ENCODE measurements at regions not wholly inside any gene's neighbourhood (a gene's known extent, or its start where the extent isn't known, plus 50 kb on each side); places are given as distances from the start of the nearest gene placed in this dataset.
"Not testable (repeated sequence)": the region's sequence is repeated elsewhere in the genome, so short reads cannot be mapped to it uniquely, and the experiment has no call there.

- DNase-seq, result no peak
- Mint-ChIP-seq H3K4me1 (no peaks in the 10 kb centered on the region), H3K4me3 (no peak overlapping the region), H3K27ac (no peak overlapping the region), H3K27me3 (peaks cover 23 to 27% of the 10 kb centered on the region in 2 donors), H3K9me3 (peaks cover 0 to 7% of the 10 kb centered on the region in 2 donors), H3K36me3 (no peaks in the 10 kb centered on the region)
- ATAC-seq (replicated peaks), result no peak
These were observed 577.6 kb downstream of the MATN1 start for GRCh38 chr1:30145723-30146303.

GRCh38 chr1:30144831-30145230 is 578.6 kb downstream of the MATN1 start:
- ATAC-seq (replicated peaks) (no peak), DNase-seq (no peak)
- Mint-ChIP-seq H3K9me3 (peaks cover 0 to 7% of the 10 kb centered on the region in 2 donors), H3K27me3 (peaks cover 23 to 27% of the 10 kb centered on the region in 2 donors), H3K4me3 (no peak overlapping the region), H3K36me3 (no peaks in the 10 kb centered on the region), H3K27ac (no peak overlapping the region), H3K4me1 (no peaks in the 10 kb centered on the region)

GRCh38 chr1:30143517-30143916 is 579.9 kb downstream of the MATN1 start:
- no peaks in the 10 kb centered on the region for H3K4me1 Mint-ChIP-seq
- H3K36me3 Mint-ChIP-seq, result no peaks in the 10 kb centered on the region
- ATAC-seq (replicated peaks) (no peak), DNase-seq (no peak)
- H3K9me3 Mint-ChIP-seq, result peaks cover 0 to 7% of the 10 kb centered on the region in 2 donors
- no peak overlapping the region for H3K27ac Mint-ChIP-seq
- H3K27me3 Mint-ChIP-seq, result peaks cover 27 to 28% of the 10 kb centered on the region in 2 donors
- H3K4me3 Mint-ChIP-seq, result no peak overlapping the region

DNA sequence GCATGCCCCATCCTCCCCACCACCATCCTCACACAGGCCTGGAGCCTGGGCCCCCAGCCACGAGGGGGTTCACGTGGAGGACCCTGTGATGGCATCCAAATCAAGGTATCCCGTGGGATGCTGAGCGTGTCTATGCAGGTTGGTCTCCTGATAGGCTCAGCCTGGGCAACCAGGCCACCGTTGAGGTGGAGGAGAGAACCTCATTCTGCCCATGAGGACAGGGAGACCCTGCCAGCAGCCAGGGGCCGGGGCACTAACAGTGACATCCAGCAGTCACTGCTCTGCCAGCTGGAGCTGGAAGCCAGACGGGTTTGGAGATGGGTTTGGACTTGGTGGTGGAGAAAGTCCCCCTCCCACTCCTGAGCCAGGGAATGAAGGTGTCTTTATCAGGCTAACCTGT is 582.8 kb downstream of the MATN1 start:
- DNase-seq, result no peak
- H3K9me3 Mint-ChIP-seq, result peaks cover 0 to 7% of the 10 kb centered on the region in 2 donors
- no peak overlapping the region for H3K4me3 Mint-ChIP-seq
- no peaks in the 10 kb centered on the region for H3K4me1 Mint-ChIP-seq
- H3K27ac Mint-ChIP-seq, result no peak overlapping the region
- no peaks in the 10 kb centered on the region for H3K36me3 Mint-ChIP-seq
- peaks cover 11 to 13% of the 10 kb centered on the region in 2 donors for H3K27me3 Mint-ChIP-seq
- no peak for ATAC-seq (replicated peaks)

DNA sequence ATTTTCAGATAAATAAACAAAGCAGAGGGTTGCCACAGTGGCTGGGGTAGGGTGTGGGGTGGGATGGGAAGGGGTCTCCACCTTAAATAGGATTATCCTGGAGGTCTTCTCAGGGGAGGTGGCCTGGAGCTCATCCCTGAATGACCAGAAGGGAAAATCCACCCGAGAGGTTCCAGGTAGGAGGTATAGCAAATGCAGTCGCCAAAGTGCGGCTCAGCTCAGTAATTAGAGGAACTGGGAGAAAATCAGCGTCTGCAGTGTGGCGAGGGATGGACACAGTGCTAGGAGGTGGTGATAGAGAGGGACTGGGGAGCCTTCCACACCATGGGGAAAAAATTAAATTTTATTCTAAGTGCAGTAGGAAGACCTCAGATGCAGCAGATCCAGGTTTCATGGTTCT is 584.5 kb downstream of the MATN1 start:
- Mint-ChIP-seq H3K4me1 (no peaks in the 10 kb centered on the region), H3K27ac (no peak overlapping the region), H3K4me3 (no peak overlapping the region)

GRCh38 chr1:30137001-30137400 is 586.4 kb downstream of the MATN1 start:
- no peak for ATAC-seq (replicated peaks)
- peaks cover 7 to 14% of the 10 kb centered on the region in 2 donors for H3K27me3 Mint-ChIP-seq
- H3K4me3 Mint-ChIP-seq, result no peak overlapping the region
- no peaks in the 10 kb centered on the region for H3K9me3 Mint-ChIP-seq
- DNase-seq, result no peak
- no peaks in the 10 kb centered on the region for H3K4me1 Mint-ChIP-seq
- H3K27ac Mint-ChIP-seq, result no peak overlapping the region
- H3K36me3 Mint-ChIP-seq, result no peaks in the 10 kb centered on the region

More for the DNA sequence above, 584.5 kb downstream of the MATN1 start:
- ATAC-seq (replicated peaks), result no peak
- DNase-seq, result no peak
- peaks cover 0 to 9% of the 10 kb centered on the region in 2 donors for H3K27me3 Mint-ChIP-seq
- no peaks in the 10 kb centered on the region for H3K36me3 Mint-ChIP-seq
- peaks cover 0 to 3% of the 10 kb centered on the region in 2 donors for H3K9me3 Mint-ChIP-seq

DNA sequence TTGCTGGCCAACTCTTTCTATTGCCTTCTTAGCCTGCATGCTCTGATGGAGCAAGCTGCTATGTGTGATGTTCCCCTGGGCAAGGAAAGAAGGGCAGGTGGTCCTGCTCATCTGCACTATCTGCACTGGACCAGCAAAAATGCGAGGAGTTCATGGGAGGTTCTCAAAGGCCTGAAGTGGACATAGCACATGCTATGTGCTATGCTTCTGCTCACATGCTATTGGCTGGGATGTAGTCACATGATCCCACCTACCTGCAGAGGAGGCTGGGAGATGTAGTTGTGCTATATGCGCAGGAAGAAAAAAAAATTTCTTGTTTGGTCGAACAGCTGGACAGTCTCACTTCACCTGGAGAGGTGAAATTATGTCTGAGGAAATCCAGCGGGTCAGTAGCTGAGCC is 587.7 kb downstream of the MATN1 start:
- no peaks in the 10 kb centered on the region for H3K9me3 Mint-ChIP-seq
- no peaks in the 10 kb centered on the region for H3K4me1 Mint-ChIP-seq
- no peak for DNase-seq
- H3K27ac Mint-ChIP-seq, result no peak overlapping the region
- no peak for ATAC-seq (replicated peaks)
- H3K27me3 Mint-ChIP-seq, result peaks cover 10 to 12% of the 10 kb centered on the region in 2 donors
- no peaks in the 10 kb centered on the region for H3K36me3 Mint-ChIP-seq
- H3K4me3 Mint-ChIP-seq, result no peak overlapping the region

DNA sequence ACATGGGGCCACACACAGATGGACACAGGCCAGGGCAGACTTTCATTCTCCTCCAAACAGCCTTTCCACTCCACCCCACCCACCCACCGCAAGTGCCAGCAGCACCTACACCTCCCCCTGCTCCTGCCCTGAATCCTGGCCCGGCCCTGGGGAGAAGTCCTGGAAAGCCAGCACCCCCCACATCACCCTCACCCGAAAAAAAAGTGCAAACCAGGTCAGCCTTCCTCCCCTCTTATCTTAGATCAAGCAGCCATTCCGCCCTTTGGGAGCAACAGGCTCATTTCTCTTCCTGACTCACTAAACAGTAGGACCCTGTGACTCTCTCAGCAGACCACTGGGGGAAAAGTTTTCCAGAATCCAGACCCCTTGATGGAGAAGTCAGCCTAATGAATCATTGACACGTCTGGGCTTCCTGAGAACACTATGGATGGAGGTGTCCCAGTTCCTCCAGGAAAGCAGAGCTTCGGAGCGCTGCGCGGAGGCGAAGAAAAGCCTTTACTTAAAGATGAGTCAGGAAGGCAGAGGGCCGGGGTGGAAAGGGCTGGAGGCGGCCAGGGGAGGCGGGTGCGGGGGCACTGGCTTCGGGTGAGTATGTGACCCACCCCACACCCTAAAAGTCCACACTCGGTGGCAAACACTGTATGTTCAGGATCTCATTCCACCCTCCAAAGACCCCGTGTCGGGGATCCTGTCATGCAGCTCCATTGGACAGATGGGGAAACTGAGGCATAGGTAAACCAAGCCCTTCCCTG is 588.7 kb downstream of the MATN1 start:
- peaks cover 10 to 12% of the 10 kb centered on the region in 2 donors for H3K27me3 Mint-ChIP-seq

DNA sequence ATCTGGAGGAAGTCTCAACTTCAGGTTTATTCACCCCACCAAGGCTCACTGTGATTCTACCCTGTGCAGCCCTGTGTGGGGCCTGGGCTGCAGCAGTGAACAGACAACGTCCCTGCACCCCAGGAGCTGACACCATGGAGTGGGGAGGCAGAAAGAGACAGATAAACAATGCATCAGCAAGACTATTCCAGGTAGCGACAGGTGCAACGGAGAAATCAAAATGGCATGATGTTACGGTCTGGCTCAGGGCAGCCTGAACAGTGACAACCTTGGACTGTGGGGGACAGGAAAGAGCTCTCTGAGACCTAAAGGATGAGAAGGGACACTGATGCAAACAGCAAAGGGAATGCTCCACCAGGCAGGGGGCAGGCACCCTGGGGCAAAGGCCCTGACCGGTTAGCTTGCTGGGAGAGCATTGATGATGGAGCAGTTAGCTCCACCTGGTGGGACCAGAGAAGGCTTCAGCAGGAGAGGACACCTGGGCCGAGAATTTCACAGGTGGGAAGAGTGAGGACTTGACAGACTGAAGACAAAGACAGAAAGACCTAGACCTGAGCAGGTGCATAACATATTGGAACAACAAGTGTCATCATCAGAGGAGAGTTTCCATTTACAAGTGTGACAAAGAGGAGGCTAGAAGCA is 589.9 kb downstream of the MATN1 start:
- ATAC-seq (replicated peaks) (no peak), DNase-seq (no peak)
- H3K36me3 Mint-ChIP-seq, result no peaks in the 10 kb centered on the region
- peaks cover 5 to 12% of the 10 kb centered on the region in 2 donors for H3K27me3 Mint-ChIP-seq
- no peak overlapping the region for H3K4me3 Mint-ChIP-seq
- H3K9me3 Mint-ChIP-seq, result no peaks in the 10 kb centered on the region
- H3K4me1 Mint-ChIP-seq, result no peaks in the 10 kb centered on the region
- no peak overlapping the region for H3K27ac Mint-ChIP-seq

More for the DNA sequence above, 588.7 kb downstream of the MATN1 start:
- Mint-ChIP-seq H3K36me3 (no peaks in the 10 kb centered on the region), H3K4me1 (no peaks in the 10 kb centered on the region), H3K9me3 (no peaks in the 10 kb centered on the region), H3K4me3 (no peak overlapping the region), H3K27ac (no peak overlapping the region)
- ATAC-seq (replicated peaks), result no peak
- no peak for DNase-seq

GRCh38 chr1:30132602-30133286 is 590.6 kb downstream of the MATN1 start:
- Mint-ChIP-seq H3K4me3 (no peak overlapping the region), H3K27me3 (peaks cover 5 to 12% of the 10 kb centered on the region in 2 donors), H3K4me1 (no peaks in the 10 kb centered on the region), H3K27ac (no peak overlapping the region), H3K9me3 (no peaks in the 10 kb centered on the region), H3K36me3 (no peaks in the 10 kb centered on the region)
- DNase-seq (no peak), ATAC-seq (replicated peaks) (no peak)

GRCh38 chr1:30130566-30130965 is 592.8 kb downstream of the MATN1 start:
- not testable (repeated sequence) for H3K4me1 Mint-ChIP-seq; H3K4me3 Mint-ChIP-seq; ATAC-seq (replicated peaks); DNase-seq; H3K9me3 Mint-ChIP-seq; H3K27ac Mint-ChIP-seq; H3K36me3 Mint-ChIP-seq
- H3K27me3 Mint-ChIP-seq, result peaks cover 12 to 13% of the 10 kb centered on the region in 2 donors

- H3K4me1 Mint-ChIP-seq, result no peaks in the 10 kb centered on the region
- H3K27me3 Mint-ChIP-seq, result peaks cover 12 to 14% of the 10 kb centered on the region in 2 donors
- no peak overlapping the region for H3K27ac Mint-ChIP-seq
- no peak for ATAC-seq (replicated peaks)
- no peak for DNase-seq
- no peak overlapping the region for H3K4me3 Mint-ChIP-seq
- H3K36me3 Mint-ChIP-seq, result no peaks in the 10 kb centered on the region
- no peaks in the 10 kb centered on the region for H3K9me3 Mint-ChIP-seq
These were observed 593.3 kb downstream of the MATN1 start for GRCh38 chr1:30130099-30130498.

DNA sequence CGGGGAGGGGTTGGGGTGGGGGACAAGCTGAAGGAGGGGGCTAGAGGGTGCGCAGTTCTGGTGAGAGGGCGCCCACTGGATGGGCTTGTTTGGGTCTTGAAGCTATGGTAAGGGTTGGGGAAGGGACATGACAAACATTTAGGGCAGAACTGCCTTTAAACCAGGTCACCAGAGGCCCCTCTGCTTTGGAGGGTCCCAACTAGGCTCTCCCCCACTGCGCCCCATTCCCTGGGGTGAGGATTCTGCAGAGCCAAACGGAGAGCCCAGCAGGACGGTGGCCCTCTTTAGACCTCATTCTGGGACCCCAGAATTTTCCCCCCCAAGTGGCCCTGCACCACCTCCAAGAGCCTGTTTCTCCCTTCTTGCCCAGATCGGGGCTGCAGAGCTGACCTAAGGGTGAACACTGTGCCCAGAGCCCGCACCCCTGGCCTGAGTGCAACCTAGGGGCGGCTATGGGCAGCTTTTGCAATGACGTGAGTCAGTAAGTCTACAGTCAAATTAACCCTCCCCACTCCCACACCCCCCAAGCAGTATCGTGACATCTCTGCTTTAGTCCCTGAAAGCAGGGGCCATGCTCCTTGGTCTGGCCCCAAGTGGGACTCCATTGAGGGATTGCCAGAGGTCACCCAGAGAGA is 593.8 kb downstream of the MATN1 start:
- no peak overlapping the region for H3K27ac Mint-ChIP-seq
- no peak for ATAC-seq (replicated peaks)
- no peak for DNase-seq
- H3K4me3 Mint-ChIP-seq, result no peak overlapping the region
- H3K4me1 Mint-ChIP-seq, result no peaks in the 10 kb centered on the region
- H3K9me3 Mint-ChIP-seq, result peaks cover 0 to 2% of the 10 kb centered on the region in 2 donors
- H3K27me3 Mint-ChIP-seq, result peaks cover 12 to 14% of the 10 kb centered on the region in 2 donors
- H3K36me3 Mint-ChIP-seq, result no peaks in the 10 kb centered on the region

- Mint-ChIP-seq H3K9me3 (peaks cover 0 to 2% of the 10 kb centered on the region in 2 donors), H3K27ac (no peak overlapping the region), H3K4me1 (no peaks in the 10 kb centered on the region), H3K36me3 (no peaks in the 10 kb centered on the region), H3K27me3 (peaks cover 14% of the 10 kb centered on the region in 2 donors), H3K4me3 (no peak overlapping the region)
- DNase-seq, result no peak
- no peak for ATAC-seq (replicated peaks)
These were observed 594.4 kb downstream of the MATN1 start for GRCh38 chr1:30129001-30129408.
